GM18519 (cell line): ENCODE measurements at regions not wholly inside any gene's neighbourhood (a gene's known extent, or its start where the extent isn't known, plus 50 kb on each side); places are given as distances from the start of the nearest gene placed in this dataset.

Experiments used
- ATAC-seq: cut with Tn5 transposase; IDR thresholded peaks from one replicate; pipeline ENCODE4 v1.9.1; 2021; ENCODE audit warnings: mild to moderate bottlenecking, moderate library complexity; ENCODE audit not compliant: unreplicated experiment, low FRiP score

DNA sequence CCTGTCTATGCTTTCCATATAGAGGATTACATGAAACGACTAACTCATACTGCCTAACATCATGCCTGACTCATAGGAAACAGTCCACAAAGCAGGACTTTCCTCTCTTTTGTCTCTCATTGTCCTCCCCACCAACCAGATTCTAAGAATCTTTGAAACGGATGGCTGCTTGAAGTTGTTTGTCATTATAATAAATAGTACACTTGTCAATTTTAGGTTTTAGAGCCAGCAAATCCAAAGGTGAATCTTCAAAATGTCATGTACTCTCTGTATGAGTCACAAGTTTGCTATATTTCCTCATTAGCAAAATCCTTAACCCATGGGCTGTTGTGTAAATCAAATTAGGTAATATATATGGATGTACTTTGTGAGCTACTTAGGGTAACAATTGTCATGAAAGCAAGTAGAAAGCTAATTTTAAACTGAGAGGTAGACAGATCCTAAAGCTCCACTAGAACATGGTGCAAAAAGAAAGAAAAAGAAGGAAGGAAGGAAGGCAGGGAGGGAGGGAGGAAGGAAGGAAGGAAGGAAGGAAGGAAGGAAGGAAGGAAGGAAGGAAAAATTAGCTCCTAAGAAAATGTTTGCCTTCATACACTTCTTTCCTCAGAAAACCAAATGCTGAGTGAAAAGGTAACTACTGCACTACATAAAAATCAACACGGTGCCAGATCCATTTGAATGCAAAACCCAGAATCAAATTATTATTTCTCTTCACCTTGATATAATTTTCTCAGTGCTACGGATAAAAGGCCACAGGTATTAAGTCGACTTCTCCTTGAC, 129.5 kb upstream of the PRMT6 start:
- ATAC-seq, result no peak

DNA sequence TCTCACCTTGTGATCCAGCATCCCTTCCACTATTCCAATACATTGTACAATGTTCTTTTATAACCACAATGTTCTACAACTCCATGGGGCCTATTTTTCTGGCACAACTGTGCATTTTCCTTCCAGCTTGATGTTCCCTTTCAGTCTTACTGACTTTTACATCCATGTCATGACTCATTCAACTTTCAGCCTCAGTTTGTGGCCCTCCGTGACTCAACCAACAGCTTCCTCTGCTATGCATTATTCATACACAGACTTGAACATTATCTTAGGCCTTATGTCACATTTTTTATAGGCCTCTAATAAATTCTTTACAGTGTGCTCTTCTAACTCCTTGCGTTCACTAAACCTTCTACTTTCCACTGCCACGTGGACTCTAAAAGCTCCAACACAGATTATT, 119.4 kb upstream of the PRMT6 start:
- ATAC-seq, result no peak

- no peak for ATAC-seq
These were observed 111.8 kb upstream of the PRMT6 start for GRCh38 chr1:106944721-106945120.

DNA sequence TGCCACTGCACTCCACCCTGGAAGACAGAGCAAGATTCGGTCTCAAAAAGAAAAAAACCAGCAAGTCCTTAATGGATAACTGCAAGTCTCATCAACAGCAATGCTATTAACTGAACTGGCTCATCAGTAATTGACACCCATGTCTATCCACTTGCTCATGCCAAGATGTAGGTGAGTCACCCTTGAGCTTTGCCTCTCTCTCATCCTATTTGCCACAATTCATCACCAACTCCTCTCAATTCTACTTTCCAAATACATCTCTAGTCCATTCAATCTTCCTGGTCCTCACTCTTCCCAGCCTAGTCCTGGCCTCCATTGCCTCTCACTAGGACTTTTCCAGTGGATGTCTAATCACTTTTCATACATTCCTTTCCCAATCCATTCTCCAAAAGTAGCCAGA, 103.7 kb upstream of the PRMT6 start:
- no peak for ATAC-seq

GRCh38 chr1:106954661-106955229, 101.7 kb upstream of the PRMT6 start:
- no peak for ATAC-seq

GRCh38 chr1:106956721-106957120, 99.8 kb upstream of the PRMT6 start:
- ATAC-seq, result no peak

GRCh38 chr1:106957795-106958194, 98.7 kb upstream of the PRMT6 start:
- no peak for ATAC-seq

GRCh38 chr1:106960412-106960811, 96.1 kb upstream of the PRMT6 start:
- peak; percentile 82 for ATAC-seq

DNA sequence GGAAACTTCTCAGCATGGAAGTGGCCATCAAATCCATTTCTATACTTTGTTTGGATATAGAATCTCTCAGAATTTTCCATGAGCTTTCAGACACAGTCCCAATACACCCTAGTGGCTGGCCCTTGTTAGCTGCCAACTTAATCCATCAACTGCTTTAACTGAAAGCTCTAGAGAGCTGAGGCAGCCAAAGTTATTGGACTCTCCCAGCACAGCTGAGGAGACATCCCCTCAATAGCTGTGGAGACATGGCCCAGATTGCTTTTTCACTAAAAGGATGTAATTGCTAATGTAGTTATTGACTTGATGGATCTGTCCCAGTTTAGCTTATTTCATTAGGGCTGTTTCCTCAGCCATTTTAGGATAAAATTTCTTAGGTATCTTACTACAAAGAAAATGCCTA, 94.8 kb upstream of the PRMT6 start:
- no peak for ATAC-seq

DNA sequence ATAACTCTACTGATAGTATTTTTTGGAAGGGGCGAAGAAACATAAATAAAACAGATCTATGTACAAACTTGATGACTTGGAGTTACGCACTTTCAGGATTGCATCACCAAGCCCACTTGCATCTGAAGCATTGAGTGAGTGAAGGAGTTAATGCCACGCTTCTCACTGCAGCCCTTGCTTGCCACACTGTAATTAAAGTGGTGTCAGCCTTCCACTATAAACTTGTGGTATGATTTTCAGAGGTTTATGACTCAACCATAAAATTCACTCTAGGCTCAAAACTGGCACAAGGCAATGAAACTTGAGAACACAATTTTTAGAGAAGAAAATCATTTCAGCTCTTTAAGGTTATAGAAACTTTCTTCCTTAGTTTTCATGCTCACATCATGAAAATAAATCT, 93.9 kb upstream of the PRMT6 start:
- no peak for ATAC-seq

GRCh38 chr1:106964495-106964894, 92.0 kb upstream of the PRMT6 start:
- no peak for ATAC-seq

DNA sequence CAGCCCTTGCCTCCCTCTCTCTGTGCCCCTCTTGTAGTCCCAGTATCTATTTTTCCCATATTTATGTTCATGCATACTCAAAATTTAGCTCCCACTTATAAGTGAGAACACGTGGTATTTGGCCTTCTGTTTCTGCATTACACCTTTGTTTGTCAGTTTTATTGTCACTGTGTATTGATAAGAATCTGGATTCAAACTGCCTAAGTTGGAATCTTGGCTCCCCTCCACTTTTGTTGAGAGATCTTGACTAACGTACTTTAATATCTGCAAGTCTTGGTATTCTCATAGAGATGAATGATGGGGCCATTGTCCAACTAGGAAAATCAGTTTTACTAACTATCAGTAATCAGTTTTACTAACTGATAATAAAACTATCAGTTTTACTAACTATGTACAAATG, 87.8 kb upstream of the PRMT6 start:
- no peak for ATAC-seq

DNA sequence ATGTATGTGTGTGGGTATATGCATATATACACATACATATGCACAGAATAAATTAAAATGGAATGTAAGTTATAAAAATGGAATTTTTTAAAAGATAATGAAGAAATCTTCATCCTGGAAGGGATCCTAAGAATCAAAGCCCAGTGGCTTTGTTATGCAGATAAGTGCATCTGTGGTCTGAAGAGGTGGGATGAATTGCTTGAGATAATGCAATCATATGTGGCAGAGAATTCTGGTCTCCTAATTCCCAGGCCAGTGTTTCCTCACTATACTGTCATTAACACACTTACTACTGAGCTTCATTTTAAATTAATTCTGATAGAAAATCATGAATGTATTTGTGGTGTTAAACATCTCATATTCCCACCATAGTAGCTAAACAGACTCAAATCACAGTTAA, 86.7 kb upstream of the PRMT6 start:
- ATAC-seq, result no peak

- ATAC-seq, result no peak
These were observed 84.4 kb upstream of the PRMT6 start for GRCh38 chr1:106972074-106972473.

DNA sequence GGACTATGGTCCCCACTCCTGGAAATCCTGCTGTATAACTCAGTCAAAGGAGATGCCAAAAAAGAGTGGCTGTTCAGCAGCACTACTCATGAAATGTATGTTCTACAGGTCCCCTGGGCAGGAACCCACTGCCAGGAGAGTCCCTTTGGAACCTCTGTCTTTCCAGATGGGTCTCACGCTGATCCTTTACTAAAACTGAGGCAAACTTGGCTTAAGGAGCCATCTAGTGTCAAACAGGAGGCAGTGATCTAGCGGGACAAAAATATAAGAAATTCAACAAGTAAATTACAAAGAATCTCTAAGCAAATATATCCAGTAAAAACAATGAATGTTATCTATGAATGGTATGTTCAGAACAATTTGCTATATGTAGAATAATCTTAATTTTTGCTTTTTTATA, 80.5 kb upstream of the PRMT6 start:
- no peak for ATAC-seq

GRCh38 chr1:106978477-106979322, 77.8 kb upstream of the PRMT6 start:
- no peak for ATAC-seq

- ATAC-seq, result no peak
These were observed 77.1 kb upstream of the PRMT6 start for GRCh38 chr1:106979371-106979770.

GRCh38 chr1:106980121-106980520, 76.4 kb upstream of the PRMT6 start:
- no peak for ATAC-seq

DNA sequence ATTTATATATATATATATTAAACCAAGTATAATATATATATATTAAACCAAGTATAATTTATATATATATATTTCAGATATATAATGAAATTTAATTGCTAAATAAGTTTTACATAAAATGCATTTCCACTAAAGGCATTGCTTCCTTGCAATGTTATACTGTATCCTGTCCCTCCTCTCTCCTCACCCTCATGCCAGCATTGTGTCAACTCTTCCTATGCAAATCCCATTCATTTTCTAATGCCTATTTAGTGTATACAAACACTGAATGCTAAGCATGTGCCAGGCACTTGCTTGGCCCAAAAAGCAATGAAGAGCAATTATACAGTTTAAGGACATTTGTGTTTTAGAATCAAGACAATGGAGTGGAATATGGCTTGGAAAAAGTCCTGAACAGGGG, 71.7 kb upstream of the PRMT6 start:
- ATAC-seq, result no peak

- ATAC-seq, result no peak
These were observed 69.9 kb upstream of the PRMT6 start for GRCh38 chr1:106986603-106987002.

DNA sequence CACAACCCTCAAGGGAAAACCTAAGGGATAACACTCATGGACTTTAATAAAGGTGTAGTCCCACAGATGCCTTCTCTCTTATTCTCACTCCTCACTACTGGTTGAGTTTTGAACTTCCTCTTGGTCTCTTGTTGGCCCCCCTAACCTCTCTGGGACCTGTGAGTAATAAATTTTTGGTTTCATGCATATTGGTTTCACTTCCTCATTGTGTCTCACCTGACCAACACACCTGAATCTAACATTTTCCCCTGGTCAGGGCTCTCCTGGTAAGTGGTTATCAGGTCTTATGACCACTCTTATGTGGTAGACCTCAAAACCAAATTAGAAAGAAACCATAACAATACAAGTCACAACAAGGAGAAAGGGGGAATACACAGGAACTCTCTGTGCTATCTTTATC, 60.5 kb upstream of the PRMT6 start:
- peak; percentile 93 for ATAC-seq
